SK-N-SH (cell line): ENCODE measurements at regions not wholly inside any gene's neighbourhood (a gene's known extent, or its start where the extent isn't known, plus 50 kb on each side); places are given as distances from the start of the nearest gene placed in this dataset.

ENCODE experiments used
- MAX ChIP-seq: IDR thresholded peaks from 2 replicates; pipeline ENCODE4 v1.4.0; 2012; ENCODE audit warnings: low read depth
- RAD21 ChIP-seq: IDR thresholded peaks from 2 replicates; pipeline ENCODE4 v1.6.1; 2012; ENCODE audit warnings: mild to moderate bottlenecking, low read length
- RFX5 ChIP-seq: IDR thresholded peaks from 2 replicates; pipeline ENCODE4 v1.6.1; 2012; ENCODE audit warnings: mild to moderate bottlenecking, improper control_type of control experiment, low read length

DNA sequence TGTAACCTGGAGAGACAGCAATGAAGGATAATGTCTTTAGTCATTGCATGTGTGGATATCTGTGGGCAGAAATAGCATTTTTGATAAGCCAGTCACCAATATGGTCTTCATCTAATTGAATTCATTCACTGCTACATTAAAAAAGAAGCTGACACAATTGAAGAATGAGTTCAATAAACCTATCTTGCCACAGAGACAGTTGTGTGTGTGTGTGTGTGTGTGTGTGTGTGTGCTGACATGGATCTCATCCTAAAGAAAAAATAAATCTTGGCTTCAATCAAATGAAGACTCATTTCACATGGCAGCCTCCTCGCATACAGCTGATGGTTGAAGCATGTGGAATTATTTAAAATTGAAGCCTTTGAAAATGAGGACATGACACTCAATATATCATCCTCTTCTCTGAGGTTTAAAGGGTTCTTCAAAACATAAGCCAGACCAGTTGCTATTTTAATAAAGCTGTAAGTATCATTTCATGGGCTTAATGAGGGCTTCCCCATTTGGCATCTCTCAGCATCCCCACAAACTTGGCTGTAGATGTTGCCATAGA is 118.5 kb upstream of the PTPN3 start:
- TF ChIP-seq RAD21 (no peak), RFX5 (no peak), MAX (no peak)
